Suprapubic skin (tissue), 4 donors: ENCODE measurements at regions not wholly inside any gene's neighbourhood (a gene's known extent, or its start where the extent isn't known, plus 50 kb on each side); places are given as distances from the start of the nearest gene placed in this dataset.

Experiments
- EP300 ChIP-seq: sonication (generic); formaldehyde crosslinking; IDR thresholded peaks from one replicate; pipeline ENCODE4 v1.6.1; 2017; ENCODE audit warnings: antibody characterized with exemption
- POLR2A ChIP-seq, 2 donors: fragments of 450-650 bp; IDR thresholded peaks; one replicate each; pipeline ENCODE4 v1.6.1; 2017; ENCODE audit warnings: antibody characterized with exemption in 2 of 2, mild to moderate bottlenecking in 2 of 2, moderate library complexity in 2 of 2
- POLR2AphosphoS5 ChIP-seq, 3 donors: sonication (generic); formaldehyde crosslinking; IDR thresholded peaks; one replicate each; pipeline ENCODE4 v1.6.1; 2017; ENCODE audit warnings: antibody characterized with exemption in 3 of 3
- TF ChIP-seq, protein P1 (sequence below), 2 donors: fragments of 200-600 bp in 1 of 2; fragments of 450-650 bp in 1 of 2; sonication (generic) in 1 of 2; IDR thresholded peaks; one replicate each; pipeline ENCODE4 v1.5.1; 2016 to 2019; ENCODE audit warnings: antibody characterized with exemption in 2 of 2, mild to moderate bottlenecking in 1 of 2, moderate library complexity in 1 of 2

DNA sequence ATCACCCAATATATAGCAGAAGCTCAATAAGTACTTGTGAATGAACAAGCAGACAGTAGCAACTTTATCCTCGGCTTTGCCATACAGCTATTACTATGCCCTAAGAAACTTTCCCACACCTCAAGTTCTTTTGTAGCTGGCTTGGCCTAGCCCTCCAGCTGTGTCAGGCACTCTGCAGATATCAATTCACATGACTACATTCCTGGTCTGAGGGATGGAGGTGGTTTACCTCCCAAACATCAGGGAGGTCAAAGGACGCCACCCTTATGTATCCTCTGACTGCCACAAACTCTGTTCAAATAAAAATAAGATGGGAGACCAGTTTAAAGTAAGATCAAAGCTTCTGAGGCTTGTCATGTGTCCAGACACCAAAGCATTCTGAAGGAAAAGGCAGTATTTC lies 416.3 kb downstream of the PIK3R1 start:
- TF ChIP-seq, protein P1, sequence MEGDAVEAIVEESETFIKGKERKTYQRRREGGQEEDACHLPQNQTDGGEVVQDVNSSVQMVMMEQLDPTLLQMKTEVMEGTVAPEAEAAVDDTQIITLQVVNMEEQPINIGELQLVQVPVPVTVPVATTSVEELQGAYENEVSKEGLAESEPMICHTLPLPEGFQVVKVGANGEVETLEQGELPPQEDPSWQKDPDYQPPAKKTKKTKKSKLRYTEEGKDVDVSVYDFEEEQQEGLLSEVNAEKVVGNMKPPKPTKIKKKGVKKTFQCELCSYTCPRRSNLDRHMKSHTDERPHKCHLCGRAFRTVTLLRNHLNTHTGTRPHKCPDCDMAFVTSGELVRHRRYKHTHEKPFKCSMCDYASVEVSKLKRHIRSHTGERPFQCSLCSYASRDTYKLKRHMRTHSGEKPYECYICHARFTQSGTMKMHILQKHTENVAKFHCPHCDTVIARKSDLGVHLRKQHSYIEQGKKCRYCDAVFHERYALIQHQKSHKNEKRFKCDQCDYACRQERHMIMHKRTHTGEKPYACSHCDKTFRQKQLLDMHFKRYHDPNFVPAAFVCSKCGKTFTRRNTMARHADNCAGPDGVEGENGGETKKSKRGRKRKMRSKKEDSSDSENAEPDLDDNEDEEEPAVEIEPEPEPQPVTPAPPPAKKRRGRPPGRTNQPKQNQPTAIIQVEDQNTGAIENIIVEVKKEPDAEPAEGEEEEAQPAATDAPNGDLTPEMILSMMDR (IDR thresholded peaks at IDR 0.05): no peak
- no peak for TF ChIP-seq POLR2AphosphoS5 (IDR thresholded peaks at IDR 0.05)
- TF ChIP-seq POLR2A (IDR thresholded peaks at IDR 0.05): no peak
- no peak for TF ChIP-seq EP300
